Neural cell (in vitro differentiated cells): ENCODE measurements at regions not wholly inside any gene's neighbourhood (a gene's known extent, or its start where the extent isn't known, plus 50 kb on each side); places are given as distances from the start of the nearest gene placed in this dataset.

Experiments
- H2AFZ ChIP-seq: fragments of 200-600, 300-800 bp; sonication (generic), shearing (Covaris generic); 2 replicates; pipeline ENCODE4 v1.6.0; 2014; ENCODE audit warnings: low read depth, mild to moderate bottlenecking, antibody characterized with exemption, low read length, moderate library complexity
- H3F3A ChIP-seq: fragments of 200-600 bp; shearing (Covaris generic); 2 replicates; pipeline ENCODE4 v1.6.1; 2016; ENCODE audit warnings: mild to moderate bottlenecking, moderate library complexity, mixed read lengths, antibody characterized with exemption, low read length; ENCODE audit not compliant: insufficient read depth, poor library complexity, severe bottlenecking
- H3K27ac ChIP-seq: fragments of 200-600, 300-800 bp; sonication (generic), shearing (Covaris generic); 2 replicates; pipeline ENCODE4 v1.5.1; 2014; ENCODE audit warnings: mild to moderate bottlenecking, low read length, moderate library complexity
- H3K27me3 ChIP-seq: fragments of 300-800, 200-600 bp; sonication (generic), shearing (Covaris generic); 2 replicates; pipeline ENCODE4 v1.6.0; 2014; ENCODE audit warnings: mild to moderate bottlenecking, low read depth, low read length, moderate library complexity; ENCODE audit not compliant: insufficient read depth
- H3K36me3 ChIP-seq: fragments of 300-800, 200-600 bp; sonication (generic), shearing (Covaris generic); 2 replicates; pipeline ENCODE4 v1.5.1; 2014; ENCODE audit warnings: mild to moderate bottlenecking, antibody characterized with exemption, low read length, moderate library complexity; ENCODE audit not compliant: insufficient read depth
- H3K4me2 ChIP-seq: fragments of 300-800, 200-600 bp; sonication (generic), shearing (Covaris generic); 2 replicates; pipeline ENCODE4 v1.6.0; 2014; ENCODE audit warnings: mild to moderate bottlenecking, low read length
- H3K4me3 ChIP-seq: fragments of 300-800, 200-600 bp; sonication (generic), shearing (Covaris generic); 2 replicates; pipeline ENCODE4 v1.5.1; 2014; ENCODE audit warnings: mild to moderate bottlenecking, low read length, moderate library complexity
- H3K79me2 ChIP-seq: fragments of 200-600 bp; shearing (Covaris generic); replicated peaks from 2 replicates; pipeline ENCODE4 v1.6.0; 2014; ENCODE audit warnings: mild to moderate bottlenecking, low read length, moderate library complexity; ENCODE audit not compliant: insufficient read depth
- H3K9ac ChIP-seq: fragments of 300-800, 200-600 bp; sonication (generic), shearing (Covaris generic); 2 replicates; pipeline ENCODE4 v1.6.1; 2016; ENCODE audit warnings: mild to moderate bottlenecking, low read length, mixed read lengths
- H3K9me2 ChIP-seq: fragments of 200-600 bp; shearing (Covaris generic); 2 replicates; pipeline ENCODE4 v1.6.1; 2016; ENCODE audit warnings: mild to moderate bottlenecking, low read length, mixed read lengths; ENCODE audit not compliant: insufficient read depth
- H3K9me3 ChIP-seq: fragments of 200-600, 300-800 bp; sonication (generic), shearing (Covaris generic); 2 replicates; pipeline ENCODE4 v1.6.1; 2016; ENCODE audit warnings: mild to moderate bottlenecking, mixed run types, low read length, moderate library complexity, mixed read lengths
- H4K20me1 ChIP-seq: fragments of 200-600 bp; shearing (Covaris generic); 2 replicates; pipeline ENCODE4 v1.6.1; 2016; ENCODE audit warnings: mild to moderate bottlenecking, mixed run types; ENCODE audit not compliant: insufficient read depth
- EP300 ChIP-seq: fragments of 450-650 bp; conservative IDR thresholded peaks from 2 replicates; pipeline ENCODE4 v1.6.1; 2014; ENCODE audit warnings: antibody characterized with exemption, mild to moderate bottlenecking, moderate library complexity; ENCODE audit not compliant: poor library complexity, severe bottlenecking
- EZH2 ChIP-seq: fragments of 200-600, 300-800 bp; shearing (Covaris generic), sonication (generic); IDR thresholded peaks from 2 replicates; pipeline ENCODE4 v1.6.1; 2014; ENCODE audit warnings: antibody characterized with exemption, low read length, borderline replicate concordance, mild to moderate bottlenecking; ENCODE audit not compliant: insufficient read depth, poor library complexity, severe bottlenecking
- MXI1 ChIP-seq: fragments of 450-650 bp; conservative IDR thresholded peaks from 2 replicates; pipeline ENCODE4 v1.6.1; 2014; ENCODE audit warnings: antibody characterized with exemption, mild to moderate bottlenecking; ENCODE audit not compliant: poor library complexity, severe bottlenecking
- POLR2AphosphoS5 ChIP-seq: IDR thresholded peaks from 2 replicates; pipeline ENCODE4 v1.6.1; 2012
- RAD21 ChIP-seq: fragments of 450-650 bp; conservative IDR thresholded peaks from 2 replicates; pipeline ENCODE4 v1.6.1; 2014; ENCODE audit warnings: antibody characterized with exemption, mild to moderate bottlenecking, moderate library complexity
- SMC3 ChIP-seq: fragments of 450-650 bp; conservative IDR thresholded peaks from 2 replicates; pipeline ENCODE4 v1.6.1; 2014; ENCODE audit warnings: antibody characterized with exemption, mild to moderate bottlenecking, moderate library complexity; ENCODE audit not compliant: poor library complexity
- TAF1 ChIP-seq: IDR thresholded peaks from 2 replicates; pipeline ENCODE4 v1.6.1; 2012; ENCODE audit warnings: low read depth
- TF ChIP-seq, protein P1 (sequence below): IDR thresholded peaks from 2 replicates; pipeline ENCODE4 v1.6.1; 2012; ENCODE audit warnings: borderline replicate concordance
- TF ChIP-seq, protein P2 (sequence below): fragments of 450-650 bp; IDR thresholded peaks from 2 replicates; pipeline ENCODE4 v1.5.1; 2014; ENCODE audit warnings: antibody characterized with exemption, mild to moderate bottlenecking, moderate library complexity; ENCODE audit not compliant: poor library complexity, severe bottlenecking

DNA sequence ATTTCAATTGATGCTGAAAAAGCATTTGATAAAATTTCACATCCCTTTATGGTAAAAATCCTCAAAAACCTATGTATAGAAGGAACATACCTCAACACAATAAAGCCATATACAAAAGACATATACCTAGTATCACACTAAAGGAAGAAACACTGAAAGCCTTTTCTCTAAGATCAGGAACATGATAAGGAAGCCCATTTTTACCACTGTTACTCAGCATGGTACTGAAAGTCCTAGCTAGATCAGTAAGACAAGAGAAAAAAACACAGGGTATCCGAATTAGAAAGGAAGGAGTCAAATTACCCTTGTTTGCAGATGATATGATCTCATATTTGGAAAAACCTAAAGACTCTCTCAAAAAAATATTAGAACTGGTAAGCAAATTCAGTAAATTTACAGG is 350.2 kb upstream of the PDE4D start:
- no peak overlapping the region for H3K4me3 ChIP-seq
- no peaks in the 10 kb centered on the region for H3K36me3 ChIP-seq
- H3K79me2 ChIP-seq = no peaks in the 10 kb centered on the region
- no peak overlapping the region for H3K27ac ChIP-seq
- TF ChIP-seq RAD21 (no peak), MXI1 (no peak), EZH2 (no peak), SMC3 (no peak), TAF1 (no peak), POLR2AphosphoS5 (no peak), EP300 (no peak)
- TF ChIP-seq, protein P1, sequence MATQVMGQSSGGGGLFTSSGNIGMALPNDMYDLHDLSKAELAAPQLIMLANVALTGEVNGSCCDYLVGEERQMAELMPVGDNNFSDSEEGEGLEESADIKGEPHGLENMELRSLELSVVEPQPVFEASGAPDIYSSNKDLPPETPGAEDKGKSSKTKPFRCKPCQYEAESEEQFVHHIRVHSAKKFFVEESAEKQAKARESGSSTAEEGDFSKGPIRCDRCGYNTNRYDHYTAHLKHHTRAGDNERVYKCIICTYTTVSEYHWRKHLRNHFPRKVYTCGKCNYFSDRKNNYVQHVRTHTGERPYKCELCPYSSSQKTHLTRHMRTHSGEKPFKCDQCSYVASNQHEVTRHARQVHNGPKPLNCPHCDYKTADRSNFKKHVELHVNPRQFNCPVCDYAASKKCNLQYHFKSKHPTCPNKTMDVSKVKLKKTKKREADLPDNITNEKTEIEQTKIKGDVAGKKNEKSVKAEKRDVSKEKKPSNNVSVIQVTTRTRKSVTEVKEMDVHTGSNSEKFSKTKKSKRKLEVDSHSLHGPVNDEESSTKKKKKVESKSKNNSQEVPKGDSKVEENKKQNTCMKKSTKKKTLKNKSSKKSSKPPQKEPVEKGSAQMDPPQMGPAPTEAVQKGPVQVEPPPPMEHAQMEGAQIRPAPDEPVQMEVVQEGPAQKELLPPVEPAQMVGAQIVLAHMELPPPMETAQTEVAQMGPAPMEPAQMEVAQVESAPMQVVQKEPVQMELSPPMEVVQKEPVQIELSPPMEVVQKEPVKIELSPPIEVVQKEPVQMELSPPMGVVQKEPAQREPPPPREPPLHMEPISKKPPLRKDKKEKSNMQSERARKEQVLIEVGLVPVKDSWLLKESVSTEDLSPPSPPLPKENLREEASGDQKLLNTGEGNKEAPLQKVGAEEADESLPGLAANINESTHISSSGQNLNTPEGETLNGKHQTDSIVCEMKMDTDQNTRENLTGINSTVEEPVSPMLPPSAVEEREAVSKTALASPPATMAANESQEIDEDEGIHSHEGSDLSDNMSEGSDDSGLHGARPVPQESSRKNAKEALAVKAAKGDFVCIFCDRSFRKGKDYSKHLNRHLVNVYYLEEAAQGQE = no peak
- TF ChIP-seq, protein P2, sequence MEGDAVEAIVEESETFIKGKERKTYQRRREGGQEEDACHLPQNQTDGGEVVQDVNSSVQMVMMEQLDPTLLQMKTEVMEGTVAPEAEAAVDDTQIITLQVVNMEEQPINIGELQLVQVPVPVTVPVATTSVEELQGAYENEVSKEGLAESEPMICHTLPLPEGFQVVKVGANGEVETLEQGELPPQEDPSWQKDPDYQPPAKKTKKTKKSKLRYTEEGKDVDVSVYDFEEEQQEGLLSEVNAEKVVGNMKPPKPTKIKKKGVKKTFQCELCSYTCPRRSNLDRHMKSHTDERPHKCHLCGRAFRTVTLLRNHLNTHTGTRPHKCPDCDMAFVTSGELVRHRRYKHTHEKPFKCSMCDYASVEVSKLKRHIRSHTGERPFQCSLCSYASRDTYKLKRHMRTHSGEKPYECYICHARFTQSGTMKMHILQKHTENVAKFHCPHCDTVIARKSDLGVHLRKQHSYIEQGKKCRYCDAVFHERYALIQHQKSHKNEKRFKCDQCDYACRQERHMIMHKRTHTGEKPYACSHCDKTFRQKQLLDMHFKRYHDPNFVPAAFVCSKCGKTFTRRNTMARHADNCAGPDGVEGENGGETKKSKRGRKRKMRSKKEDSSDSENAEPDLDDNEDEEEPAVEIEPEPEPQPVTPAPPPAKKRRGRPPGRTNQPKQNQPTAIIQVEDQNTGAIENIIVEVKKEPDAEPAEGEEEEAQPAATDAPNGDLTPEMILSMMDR = no peak
- H3K4me2 ChIP-seq = no peak overlapping the region
- no peak overlapping the region for H2AFZ ChIP-seq
- H3K27me3 ChIP-seq = no peaks in the 10 kb centered on the region
- no peak overlapping the region for H3K9ac ChIP-seq
- H3K9me3 ChIP-seq = no peaks in the 10 kb centered on the region
- H3F3A ChIP-seq = no peaks in the 10 kb centered on the region
- H4K20me1 ChIP-seq = no peaks in the 10 kb centered on the region
- H3K9me2 ChIP-seq = no peaks in the 10 kb centered on the region

DNA sequence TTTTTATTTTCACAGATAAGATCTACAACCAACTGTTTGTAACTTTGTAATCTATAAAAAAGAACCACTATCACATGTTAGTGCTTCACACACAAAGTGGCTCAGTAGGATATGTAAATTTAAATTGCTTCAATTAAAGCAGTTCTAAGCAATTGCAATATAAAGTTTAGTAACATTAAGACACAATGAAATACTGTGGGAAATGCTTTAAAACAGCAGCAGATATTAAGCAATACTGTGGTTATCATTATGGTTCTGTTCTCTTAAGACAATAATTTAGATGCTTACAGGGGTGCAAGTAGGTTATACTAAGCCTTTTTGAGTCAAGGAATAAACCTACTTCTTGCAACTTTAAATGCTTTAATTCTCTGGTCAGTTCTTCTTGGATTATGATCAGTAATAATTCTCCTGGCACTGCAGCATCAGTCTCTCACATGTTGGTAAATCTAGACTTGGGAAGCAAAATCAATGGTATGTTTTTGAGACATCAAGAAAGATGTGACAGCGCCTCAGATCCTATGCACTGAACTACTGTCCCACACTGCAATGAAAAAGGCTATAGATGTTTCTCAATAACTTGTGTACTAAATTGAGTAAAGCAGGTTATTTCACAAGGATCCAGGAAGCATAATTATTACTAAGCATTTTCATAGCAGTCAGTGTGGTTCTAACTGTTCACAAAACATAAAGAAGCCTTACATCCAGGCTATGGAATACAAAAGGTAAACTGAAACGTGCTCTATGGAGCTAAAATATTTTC is 338.7 kb upstream of the PDE4D start:
- Histone ChIP-seq H3F3A (no peaks in the 10 kb centered on the region), H3K36me3 (no peaks in the 10 kb centered on the region), H3K4me2 (no peak overlapping the region), H3K27ac (no peak overlapping the region), H3K27me3 (no peaks in the 10 kb centered on the region), H3K9me2 (no peaks in the 10 kb centered on the region), H3K79me2 (no peaks in the 10 kb centered on the region), H3K4me3 (no peak overlapping the region), H4K20me1 (no peaks in the 10 kb centered on the region), H3K9ac (no peak overlapping the region), H2AFZ (no peak overlapping the region), H3K9me3 (no peaks in the 10 kb centered on the region)
- no peak for TF ChIP-seq EZH2
- no peak for TF ChIP-seq TAF1
- TF ChIP-seq, protein P1 = no peak
- TF ChIP-seq SMC3 = no peak
- no peak for TF ChIP-seq EP300
- TF ChIP-seq RAD21 = no peak
- TF ChIP-seq POLR2AphosphoS5 = no peak
- no peak for TF ChIP-seq MXI1
